Left renal pelvis (tissue), 4 donors: ENCODE measurements at regions not wholly inside any gene's neighbourhood (a gene's known extent, or its start where the extent isn't known, plus 50 kb on each side); places are given as distances from the start of the nearest gene placed in this dataset.

Source experiments
- DNase-seq, 4 donors: peaks; one replicate each; pipeline ENCODE4 v3.0.0-alpha.2; 2013; ENCODE audit warnings: low read depth in 4 of 4, low spot score in 3 of 4

DNA sequence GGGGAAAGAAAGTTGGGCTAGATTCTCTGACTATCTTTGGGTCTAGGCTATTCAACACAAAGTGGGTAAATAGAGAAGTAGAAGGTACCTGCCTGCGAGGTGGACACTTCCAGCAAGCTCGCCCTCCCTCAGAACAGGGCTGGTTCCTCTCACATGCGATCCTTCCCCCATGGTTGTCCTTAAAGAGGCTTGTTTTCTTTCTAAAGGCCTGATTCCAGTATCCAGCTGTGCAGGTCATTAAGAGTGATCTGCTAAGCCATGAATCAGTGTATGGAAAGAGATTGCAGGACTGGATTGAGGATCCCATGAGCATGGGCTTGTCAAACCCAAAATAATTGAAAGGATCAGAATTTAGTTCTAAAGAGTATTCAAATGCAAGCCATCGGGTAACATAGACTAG is 189.0 kb downstream of the URB2 start:
- no peak for DNase-seq

DNA sequence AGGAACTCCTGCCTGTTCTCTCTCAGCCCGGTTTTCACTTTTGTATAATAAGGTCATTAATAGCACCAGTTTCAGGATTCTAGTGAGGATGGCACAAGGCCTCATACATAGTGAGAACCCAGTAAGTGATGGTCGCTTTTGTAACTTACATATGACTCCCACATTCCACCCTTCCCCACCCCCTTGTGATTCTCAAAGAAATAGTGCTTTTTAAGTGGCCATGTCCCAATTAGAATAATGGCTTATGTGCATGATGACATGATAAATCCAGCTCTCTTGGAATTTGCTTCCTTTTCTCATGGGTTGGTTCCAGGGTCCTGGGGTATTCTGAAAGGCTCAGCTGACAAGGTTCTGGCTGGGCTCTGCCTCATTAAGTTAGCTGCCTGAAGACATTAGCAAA is 189.9 kb downstream of the URB2 start:
- DNase-seq: no peak

DNA sequence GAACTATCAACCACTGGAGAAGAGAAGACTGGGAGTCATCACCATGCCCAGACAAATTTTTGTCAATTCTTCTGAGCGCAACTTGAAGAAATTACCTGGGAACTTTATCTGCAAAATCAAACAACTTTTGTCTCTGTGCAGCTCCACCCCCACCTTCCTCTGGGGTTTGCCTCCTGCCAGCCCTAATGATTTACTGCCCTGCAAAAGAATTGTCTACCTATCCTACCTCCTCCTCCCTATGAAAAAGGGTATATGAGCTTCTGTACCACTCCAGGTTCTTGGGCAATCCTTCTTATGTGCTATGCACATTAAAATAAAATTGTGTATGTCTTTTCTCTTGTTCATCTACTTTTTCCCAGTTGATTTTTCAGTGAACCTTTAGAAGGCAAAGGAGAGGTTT is 191.9 kb downstream of the URB2 start:
- no peak for DNase-seq

DNA sequence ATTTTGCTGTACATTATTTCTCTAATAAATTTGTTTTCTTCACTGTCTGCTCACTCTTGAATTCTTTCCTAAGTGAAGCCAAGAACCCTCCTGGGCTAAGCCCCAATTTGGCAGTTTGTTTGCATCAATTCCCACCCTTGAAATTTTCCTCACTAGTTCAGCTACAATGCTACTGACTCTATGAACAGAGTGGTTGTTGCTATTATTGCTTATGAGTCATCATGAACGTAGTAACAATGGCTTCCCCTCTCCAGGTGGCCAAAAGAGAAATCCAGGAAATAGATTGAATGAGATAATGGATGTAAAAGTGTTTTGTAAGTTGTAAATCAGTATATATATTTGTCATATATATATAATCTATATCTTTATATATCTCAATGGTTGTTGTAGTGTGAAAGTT is 193.0 kb downstream of the URB2 start:
- DNase-seq: no peak

DNA sequence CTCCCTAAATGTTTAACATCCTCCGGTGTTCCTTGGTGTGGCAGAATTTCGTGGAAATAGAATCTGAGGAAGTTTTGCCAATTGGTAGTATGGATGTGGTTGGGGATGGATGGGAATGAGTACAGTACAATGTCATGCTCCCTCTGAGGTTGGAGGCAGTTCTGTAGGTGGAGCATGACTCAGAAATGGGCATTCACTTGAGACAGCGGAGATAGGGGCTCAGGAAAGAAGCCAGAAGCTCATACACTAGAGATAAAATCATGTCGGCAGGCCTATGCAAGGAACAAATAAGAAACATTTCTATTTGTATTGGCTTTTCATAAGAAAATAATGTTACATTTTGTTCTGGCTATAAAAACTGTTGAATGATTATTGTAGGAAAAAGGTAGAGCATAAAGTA is 196.0 kb downstream of the URB2 start:
- DNase-seq: no peak

DNA sequence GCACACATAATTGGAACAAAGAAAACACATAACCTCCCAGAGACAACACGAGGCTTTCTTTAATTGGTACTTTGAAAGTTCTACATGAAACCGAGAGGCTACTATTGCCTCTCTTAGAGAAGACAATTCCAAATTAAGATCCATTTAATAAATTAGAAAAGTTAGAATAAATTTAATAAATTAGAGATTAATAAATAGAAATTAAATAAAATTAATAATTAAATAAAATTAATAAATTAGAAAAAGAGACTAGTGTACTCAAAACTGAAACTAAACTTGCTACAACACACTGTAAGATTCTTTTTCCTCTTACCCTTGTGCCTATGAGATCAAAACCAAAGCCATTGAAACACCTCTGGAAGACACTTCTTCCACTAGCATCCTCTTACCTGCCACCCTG is 199.0 kb downstream of the URB2 start:
- no peak for DNase-seq

DNA sequence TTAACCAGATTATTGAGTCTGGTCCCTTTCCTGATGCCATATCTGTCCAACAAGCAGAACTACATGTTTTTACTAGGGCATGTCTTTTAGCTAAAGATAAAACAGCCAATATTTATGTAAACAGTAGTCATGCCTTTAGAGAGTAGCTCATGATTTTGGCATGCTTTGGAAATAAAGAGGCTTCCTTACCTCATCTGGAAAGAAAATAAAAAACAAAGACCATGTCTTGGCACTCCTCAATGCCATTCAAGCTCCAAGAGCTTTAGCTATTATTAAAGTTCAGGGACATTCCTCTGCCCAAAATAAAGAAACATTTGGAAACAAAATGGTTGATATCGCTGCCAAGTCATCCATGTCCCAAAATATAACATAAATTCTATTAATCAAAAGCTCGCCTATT is 202.4 kb downstream of the URB2 start:
- no peak for DNase-seq

DNA sequence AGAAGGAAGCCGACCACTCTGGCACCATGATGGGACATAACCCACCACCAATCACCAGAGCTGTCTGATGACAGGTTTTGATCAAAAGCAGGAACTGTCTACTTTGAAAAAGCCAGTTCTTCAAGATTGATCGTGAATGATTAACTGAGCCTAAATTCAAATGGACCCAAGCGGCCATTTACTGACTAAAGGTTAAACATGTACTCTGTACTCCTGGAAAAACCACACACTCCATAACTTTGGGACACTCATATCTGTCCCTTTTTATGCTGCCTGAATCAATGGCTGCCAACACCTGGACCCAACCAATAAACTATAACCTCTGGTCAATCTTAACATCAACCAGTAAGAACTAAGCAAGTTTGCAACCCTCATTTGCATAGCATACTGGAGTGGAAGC is 206.6 kb downstream of the URB2 start:
- no peak for DNase-seq

DNA sequence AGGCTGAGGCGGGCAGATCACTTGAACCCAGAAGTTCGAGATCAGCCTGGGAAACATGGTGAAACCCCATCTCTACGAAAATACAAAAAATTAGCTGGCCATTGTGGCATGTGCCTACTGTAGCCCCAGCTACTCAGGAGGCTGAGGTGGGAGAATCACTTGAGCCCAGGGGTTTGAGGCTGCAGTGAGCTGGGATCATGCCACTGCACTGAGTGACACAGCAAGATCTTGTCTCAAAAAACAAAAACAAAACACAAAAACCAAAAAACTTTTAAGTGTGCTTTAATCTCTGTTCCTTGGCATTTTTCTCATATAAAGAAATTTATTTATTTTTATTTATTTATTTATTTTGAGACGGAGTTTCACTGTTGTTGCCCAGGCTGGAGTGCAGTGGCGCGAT is 208.2 kb downstream of the URB2 start:
- DNase-seq: no peak

DNA sequence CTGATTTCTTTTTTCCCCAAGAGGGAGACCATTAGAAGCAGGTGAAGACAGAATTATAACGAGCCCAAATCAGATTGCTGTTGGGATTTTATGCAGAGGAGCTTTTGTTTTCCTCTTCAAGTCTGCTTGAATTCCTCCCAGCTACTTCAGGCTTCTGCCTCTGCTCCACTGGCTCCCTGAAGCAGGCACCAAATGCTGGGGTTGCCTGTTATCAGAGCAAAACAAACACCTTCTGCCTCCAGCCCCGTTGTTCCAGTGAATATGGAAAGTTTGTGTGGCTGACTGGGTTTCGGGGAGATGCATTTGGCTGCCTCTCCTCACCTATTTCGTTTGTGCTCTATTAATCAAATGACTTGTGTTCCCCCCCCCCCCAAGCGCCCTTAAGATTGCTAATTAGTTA is 209.2 kb downstream of the URB2 start:
- DNase-seq: no peak

DNA sequence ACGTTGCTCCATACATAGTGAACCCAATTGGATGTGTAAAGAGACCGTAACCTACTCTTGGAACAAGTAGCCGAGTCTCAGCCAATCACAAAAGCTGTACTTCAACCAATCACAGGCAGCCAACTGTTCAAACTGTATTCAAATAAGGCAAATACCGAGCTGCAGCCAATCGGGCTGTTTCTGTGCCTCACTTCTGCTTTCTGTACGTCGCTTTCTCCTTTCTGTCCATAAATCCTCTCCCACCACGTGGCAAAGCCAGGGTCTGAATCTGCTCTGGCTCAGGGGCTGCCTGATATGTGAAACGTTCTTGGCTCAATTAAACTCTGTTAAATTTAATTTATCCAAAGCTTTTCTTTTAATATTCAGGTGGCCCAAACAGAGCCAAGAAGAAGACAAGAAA is 210.3 kb downstream of the URB2 start:
- DNase-seq: no peak

DNA sequence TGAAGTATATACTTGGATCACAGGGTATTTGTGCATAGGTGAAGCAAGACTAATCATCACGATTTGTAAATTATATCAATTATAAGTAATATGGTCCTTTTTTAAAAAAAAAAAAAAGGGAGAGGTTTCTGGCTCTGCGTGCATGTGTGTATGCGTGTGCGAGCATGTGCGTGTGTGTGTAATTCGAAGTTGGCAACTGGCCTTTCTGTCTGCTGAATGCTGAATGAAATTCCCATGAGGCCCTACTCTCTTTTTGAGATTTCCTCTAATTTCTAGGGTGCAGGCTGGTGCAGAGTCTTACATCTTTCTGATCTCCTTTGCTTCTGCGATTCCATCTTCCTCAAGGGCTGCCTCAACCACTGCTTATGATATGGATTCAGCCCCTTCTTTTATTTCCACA is 212.2 kb downstream of the URB2 start:
- no peak for DNase-seq

DNA sequence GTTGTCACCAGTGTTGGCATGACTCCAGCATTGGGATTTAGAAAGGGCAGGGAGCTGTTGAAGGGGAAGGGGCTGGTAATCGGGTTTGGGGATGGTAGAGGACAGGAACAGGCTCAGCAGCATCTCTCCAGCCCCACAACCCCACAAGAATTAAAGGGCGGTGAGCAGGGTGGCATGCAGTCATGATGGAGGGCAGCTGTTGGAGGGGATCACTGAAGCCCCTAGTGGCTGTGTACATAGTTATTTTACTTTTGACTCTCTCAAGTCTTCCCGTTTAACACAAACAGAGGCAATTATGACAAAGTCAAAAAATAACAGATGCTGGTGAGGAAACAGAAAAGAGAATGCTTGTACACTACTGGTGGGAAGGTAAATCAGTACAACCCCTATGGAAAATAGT is 213.8 kb downstream of the URB2 start:
- no peak for DNase-seq

DNA sequence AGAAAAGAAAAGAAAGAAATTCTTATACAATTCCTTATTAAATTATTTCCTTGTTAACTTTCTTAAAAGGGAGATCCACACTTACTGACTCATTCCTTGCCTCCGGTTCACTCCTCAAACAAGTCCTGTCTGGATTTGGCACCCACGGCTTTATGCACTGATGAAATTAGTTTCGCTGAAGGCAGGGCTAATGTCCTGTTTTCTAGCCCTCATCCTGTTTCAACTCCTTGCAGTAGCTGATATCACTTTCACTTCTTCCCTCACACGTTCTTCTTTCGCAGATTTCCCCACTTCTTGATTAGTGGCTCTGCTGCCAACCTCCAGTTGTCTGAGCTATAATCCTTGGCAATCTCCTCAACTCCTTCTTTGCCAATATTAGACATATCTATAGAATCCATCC is 215.2 kb downstream of the URB2 start:
- no peak for DNase-seq

DNA sequence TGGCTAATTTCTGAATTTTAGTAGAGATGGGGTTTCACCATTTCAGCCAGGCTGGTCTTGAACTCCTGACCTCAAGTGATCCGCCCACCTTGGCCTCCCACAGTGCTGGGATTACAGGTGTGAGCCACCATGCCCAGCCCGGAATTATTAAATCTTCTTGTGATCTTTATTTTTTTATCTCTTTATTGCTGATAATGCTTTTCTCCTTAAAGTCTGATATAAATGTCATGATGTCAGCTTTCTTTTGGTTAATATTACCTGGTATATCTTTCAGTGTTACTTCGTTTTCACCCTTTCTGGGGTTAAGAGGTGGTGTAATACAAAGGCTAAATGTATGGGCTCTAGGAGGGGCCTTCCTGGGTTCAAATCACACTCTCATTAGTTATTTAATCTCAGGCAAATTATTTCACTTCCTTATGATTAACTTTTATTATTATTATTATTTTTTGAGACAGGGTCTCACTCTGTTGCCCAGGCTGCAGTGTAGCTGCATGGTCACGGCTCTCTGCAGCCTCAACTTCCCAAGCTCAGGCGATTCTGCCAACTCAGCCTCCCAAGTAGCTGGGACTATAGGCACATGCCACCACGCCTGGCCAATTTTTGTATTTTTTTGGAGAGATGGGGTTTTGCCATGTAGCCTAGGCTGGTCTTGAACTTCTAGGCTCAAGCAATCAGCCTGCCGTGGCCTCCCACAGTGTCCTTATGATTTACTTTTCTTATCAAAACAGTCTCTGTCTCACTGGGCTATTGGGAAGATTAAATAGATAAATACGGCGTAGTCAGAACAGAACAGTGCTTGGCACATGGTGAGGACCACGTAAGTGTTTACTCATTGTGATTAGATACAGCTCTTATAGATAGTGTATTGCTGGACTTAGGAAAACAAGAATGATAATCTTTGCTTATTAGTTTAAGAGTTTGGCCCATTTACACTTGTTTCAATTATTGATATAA is 216.5 kb downstream of the URB2 start:
- DNase-seq: no peak

DNA sequence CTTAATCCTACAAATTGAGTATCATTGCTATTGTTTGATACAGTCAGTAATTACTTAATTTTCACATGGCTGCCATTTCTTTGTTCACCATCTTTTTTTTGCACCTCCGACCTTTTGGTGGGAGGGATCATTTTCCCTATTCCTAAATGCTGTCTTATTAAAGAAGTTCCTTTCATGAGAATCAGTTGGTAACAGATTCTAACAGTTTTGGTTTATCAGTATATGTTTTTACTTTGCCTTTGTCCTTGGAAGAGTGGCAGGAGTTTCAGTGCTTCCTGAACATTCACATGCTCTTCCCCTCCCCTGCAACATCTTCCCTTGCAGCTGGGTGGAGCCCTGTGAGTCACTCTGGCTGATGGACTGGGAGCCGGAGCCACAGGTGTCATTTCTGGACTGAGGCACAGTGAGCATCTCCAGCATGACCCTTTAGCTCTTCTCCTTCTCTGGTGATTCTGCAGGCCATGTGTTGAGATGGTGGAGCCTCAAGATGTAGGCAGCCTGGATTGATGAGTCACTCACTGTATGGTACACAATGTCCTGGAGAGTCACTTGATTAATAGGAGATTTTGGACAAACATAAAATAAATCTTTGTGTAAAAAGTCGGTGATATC is 217.7 kb downstream of the URB2 start:
- no peak for DNase-seq

DNA sequence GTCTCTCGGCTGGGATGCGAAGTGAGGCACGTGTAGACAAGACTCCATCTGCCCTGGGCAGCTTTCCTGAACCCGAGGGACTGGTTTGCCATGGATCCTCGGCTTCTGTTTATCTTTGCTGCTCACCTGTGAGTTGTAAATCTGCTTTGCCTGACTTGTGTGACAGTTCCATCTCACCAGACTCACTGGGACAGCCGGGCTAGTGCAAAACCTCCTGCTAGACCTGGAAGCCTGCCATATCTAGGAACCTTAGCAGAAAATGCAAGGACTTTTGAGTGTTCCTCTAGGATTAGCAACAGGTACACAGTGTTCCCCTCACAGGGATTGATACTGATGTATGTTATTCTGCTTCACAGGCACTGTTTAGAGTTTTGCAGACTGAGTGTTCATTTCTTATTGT is 218.6 kb downstream of the URB2 start:
- no peak for DNase-seq

DNA sequence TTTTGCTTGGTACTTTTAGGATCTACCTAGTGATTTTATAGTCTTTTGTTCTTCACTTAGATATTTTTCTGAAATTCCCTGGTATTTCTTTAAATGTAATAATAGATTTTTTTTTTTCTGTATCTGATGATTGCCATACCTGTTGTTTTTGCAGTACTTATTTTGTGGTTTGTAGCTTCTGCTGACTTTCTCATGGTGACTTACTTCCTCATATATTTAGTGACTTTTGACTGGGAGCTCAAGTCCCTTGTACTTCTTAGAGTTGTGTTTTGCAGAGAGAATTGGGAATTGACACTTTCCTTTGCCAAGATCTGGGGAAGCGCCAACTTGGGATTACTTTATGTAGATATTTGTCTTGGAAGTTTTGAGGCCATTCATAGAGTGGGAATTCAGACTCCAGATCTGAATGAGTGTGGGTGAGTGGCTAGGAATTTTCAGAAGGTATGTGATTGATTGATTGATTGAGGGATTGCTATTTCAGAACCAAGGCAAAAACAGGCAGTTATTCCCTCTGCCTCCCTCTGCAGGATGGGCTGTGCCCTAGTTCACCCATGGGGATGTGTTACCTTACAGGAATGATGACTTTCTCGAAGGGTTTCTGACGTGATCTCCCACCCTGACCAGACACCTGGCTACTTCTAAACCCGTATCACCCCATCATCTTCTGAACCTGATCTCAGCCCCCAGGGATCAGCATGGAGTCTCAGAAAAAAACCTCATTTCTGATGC is 219.5 kb downstream of the URB2 start:
- no peak for DNase-seq

DNA sequence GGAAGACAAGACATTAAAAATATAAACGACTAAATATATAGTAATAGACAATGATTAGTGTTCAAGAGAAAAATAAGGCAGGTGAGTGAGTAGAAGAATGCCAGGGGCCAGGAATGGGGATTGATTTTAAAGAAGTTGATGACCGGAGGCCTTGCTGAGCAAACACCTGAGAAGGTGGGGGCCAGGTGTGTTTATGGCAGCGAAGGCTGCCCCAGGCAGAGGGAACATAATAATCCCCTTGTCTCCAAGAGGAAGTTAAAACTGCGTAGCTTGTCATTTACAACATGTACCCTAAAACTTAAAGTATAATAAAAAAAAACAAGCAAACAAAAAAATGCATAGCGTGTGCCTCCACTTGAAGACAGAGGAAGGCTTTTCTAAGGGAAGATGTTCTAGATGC is 220.3 kb downstream of the URB2 start:
- no peak for DNase-seq

DNA sequence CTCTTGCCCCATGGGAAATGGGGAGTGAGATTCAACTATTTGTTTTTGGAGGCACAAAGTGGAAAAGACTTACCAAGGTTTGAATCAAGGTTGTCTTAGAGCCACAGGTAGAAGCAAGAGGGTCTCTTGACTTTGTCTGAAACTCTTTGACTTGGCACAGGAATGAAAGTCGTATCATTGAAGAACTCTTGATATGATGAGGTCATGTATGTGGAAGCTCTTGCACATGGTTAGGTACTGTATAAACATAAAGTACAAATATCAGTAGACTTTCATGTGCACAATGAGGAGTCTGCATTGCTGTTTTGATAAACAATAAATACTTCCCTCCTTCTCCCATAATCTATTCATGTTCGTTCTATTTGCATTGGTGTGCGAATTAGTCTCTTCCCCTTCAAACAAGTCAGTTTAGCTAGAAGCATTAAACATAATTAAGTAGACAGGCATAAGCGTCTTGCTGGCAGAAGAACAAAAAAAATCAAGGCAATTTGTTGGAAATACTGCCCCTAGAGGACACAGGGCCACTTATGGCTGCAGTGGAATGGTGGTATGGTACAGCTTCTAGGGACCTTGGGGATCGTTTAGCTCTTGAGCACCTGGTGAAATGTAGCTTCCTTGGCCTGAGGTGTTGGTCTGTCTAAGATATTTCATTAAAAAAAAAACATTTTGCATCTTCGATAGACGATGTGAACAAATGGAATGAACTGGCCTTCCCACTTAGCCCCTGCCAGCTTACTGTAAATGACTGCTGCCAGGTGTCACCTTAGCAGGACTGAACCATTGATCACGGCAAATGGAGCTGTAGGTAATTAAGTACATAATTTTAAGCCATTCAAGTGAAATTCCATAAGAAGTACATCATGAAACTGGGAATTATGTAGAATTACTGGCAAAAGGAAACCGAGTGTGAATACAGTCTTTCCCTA is 218.0 kb upstream of the GALNT2 start:
- DNase-seq: no peak

DNA sequence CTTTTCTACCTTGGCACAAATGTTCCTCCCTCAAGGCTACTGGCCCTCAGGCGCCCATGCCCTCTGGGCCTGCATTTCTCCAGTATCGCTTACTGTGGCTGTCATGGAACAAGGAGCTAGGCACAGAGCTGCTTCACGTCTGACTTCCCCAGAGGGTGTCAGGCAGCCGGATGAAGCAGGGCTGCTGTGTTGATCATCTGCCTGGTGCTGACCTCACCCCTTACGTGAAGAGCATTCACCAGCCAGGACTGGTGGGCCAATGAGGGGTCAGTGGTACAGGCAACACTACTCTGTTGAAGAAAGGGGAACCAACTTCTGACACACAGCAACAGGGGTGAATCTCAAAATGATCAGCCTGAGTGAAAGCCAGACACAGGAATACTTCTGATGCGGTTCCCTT is 215.5 kb upstream of the GALNT2 start:
- no peak for DNase-seq
